ENCODE measurements at regions not wholly inside any gene's neighbourhood (a gene's known extent, or its start where the extent isn't known, plus 50 kb on each side); places are given as distances from the start of the nearest gene placed in this dataset.

DNA sequence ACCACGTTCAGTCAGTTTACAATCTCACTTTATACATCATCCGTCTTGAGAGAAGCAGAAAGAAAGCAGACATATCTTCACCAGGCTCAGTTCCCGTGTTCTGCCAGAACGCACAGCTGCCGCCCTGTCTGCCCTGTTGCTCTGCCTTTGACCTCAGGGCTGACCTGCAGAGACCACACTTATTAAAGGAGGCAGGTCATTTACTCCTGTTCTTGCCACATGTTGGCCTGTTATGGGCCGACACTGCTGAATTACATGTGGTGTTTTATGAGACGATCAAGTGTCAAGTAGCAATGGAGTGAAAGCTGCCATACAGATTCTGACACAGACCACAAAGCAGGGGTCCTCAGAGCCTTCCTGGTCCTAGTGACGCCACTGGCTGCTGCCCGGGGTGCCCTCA lies 232.2 kb downstream of the TTC32 start:
- H3K27ac ChIP-seq, result no peak overlapping the region
- TF ChIP-seq, protein P1, sequence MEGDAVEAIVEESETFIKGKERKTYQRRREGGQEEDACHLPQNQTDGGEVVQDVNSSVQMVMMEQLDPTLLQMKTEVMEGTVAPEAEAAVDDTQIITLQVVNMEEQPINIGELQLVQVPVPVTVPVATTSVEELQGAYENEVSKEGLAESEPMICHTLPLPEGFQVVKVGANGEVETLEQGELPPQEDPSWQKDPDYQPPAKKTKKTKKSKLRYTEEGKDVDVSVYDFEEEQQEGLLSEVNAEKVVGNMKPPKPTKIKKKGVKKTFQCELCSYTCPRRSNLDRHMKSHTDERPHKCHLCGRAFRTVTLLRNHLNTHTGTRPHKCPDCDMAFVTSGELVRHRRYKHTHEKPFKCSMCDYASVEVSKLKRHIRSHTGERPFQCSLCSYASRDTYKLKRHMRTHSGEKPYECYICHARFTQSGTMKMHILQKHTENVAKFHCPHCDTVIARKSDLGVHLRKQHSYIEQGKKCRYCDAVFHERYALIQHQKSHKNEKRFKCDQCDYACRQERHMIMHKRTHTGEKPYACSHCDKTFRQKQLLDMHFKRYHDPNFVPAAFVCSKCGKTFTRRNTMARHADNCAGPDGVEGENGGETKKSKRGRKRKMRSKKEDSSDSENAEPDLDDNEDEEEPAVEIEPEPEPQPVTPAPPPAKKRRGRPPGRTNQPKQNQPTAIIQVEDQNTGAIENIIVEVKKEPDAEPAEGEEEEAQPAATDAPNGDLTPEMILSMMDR (conservative IDR thresholded peaks at IDR 0.05), result no peak

GRCh38 chr2:19669126-19669525 lies 232.7 kb downstream of the TTC32 start:
- H3K27ac ChIP-seq, result no peak overlapping the region
- TF ChIP-seq, protein P1 (conservative IDR thresholded peaks at IDR 0.05), result no peak

- peak overlapping the region; percentile 58 for H3K27ac ChIP-seq
- TF ChIP-seq, protein P1 (conservative IDR thresholded peaks at IDR 0.05), result no peak
These were observed 234.2 kb downstream of the TTC32 start for GRCh38 chr2:19667536-19667949.

DNA sequence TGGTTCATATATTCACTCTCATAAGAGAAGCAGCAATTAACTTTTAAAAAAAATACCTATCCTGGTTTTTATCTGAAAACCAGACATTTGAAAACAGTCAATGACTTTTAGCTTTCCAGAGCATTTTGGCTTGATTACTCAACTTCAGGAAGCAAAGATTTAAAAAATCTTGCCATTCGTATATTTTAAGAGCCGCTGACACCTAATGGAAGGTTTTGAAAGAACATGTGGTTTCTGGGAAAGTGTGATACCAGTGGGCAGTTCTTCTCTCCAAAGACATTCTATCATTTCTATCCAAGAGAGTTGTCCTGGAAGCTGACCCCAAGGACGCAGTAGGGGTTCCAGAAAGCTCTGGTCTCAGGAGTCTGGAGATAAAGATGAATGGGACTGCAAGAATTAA lies 234.7 kb downstream of the TTC32 start:
- H3K27ac ChIP-seq, result peak overlapping the region; percentile 58

GRCh38 chr2:19664646-19665045 lies 237.1 kb downstream of the TTC32 start:
- no peak overlapping the region for H3K27ac ChIP-seq
- TF ChIP-seq, protein P1 (conservative IDR thresholded peaks at IDR 0.05), result no peak

More for the DNA sequence above, 234.7 kb downstream of the TTC32 start:
- TF ChIP-seq, protein P1 (conservative IDR thresholded peaks at IDR 0.05), result peak; percentile 61

DNA sequence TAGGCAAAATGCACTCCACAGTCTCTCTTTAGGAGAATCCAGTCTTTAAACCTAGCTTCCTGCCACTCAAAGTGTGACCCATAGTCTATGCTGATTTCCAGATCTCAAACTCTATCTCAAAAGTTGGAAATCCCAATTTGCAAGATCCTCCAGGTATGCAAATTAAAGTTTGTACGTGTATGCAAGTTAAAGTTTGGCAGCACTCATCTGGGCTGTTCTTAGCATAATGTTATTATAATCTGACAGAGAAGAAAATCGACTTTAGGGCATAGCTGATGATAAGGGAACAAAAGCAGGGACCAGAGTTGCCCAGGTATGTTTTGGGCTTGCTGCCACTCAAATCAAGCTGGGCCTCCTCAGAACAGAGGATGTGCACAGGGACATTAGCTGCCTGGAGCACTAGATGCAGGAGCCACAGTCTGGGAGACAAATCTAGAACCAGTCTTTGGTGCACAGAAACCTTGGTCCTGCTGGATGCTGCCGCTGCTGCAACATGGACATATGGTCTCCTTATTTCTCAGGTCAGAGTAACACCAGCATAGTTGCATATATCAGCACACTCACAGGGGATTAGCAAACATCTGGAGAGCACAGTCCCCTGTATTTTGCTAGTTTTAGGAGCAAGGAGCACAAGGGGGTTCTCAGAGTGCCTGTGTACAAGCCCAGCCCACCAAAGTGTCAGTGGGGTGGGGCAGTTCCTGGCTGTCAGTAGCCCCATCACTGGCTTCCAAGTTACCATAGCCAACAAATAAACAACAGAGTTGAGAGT lies 242.6 kb downstream of the TTC32 start:
- TF ChIP-seq, protein P1 (conservative IDR thresholded peaks at IDR 0.05), result no peak
- H3K27ac ChIP-seq, result no peak overlapping the region

DNA sequence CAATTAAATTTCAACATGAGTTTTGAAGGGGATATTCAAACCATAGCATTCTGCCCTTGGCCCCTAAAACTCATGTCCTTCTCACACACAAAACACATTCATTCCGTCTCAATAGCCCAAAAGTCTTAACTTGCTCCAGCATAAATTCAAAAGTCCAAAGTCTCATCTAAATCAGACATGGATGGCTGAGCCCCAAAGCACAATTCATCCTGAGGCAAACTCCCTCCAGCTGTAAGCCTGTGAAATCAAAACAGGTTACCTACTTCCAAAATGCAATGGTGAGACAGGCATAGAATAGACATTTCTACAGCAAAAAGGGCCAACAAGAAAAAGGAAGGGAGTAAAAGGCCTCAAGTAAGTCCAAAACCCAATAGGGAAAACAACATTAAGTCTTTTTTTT lies 245.8 kb downstream of the TTC32 start:
- TF ChIP-seq, protein P1 (conservative IDR thresholded peaks at IDR 0.05), result no peak

More for the DNA sequence above, 245.8 kb downstream of the TTC32 start:
- H3K27ac ChIP-seq, result no peak overlapping the region
